Endothelial cell of umbilical vein (primary cell): ENCODE measurements at regions not wholly inside any gene's neighbourhood (a gene's known extent, or its start where the extent isn't known, plus 50 kb on each side); places are given as distances from the start of the nearest gene placed in this dataset.

ENCODE experiments used
- BruUV-seq: library from RNA; stranded (reverse); fragments of 400-500 nt; replicated peaks from 2 replicates; lab custom pipeline; 2021; lab: Mats Ljungman, UMichigan
- CTCF ChIA-PET: fragments of 300-600, 350-600 bp; sonication (Branson Sonifier 250); formaldehyde crosslinking; loops from one replicate; lab custom pipeline; 2021; ENCODE audit warnings: antibody characterized with exemption, inconsistent platforms; lab: Charles Lee
- POLR2A ChIA-PET: fragments of 300-600, 350-600 bp; sonication (Branson Sonifier 250); formaldehyde crosslinking; loops from one replicate; lab custom pipeline; 2021; ENCODE audit warnings: antibody characterized with exemption, inconsistent platforms; lab: Charles Lee
- DNase-seq: peaks from one replicate; pipeline ENCODE4 v3.0.0-alpha.2; 2011; ENCODE audit warnings: low read depth, low spot score
- FAIRE-seq: peaks from 2 replicates; lab custom pipeline; 2011; peaks lifted over from hg19 to GRCh38; lab: Jason Lieb, UNC
- H2AFZ ChIP-seq: 2 replicates; pipeline ENCODE4 v1.6.0; 2012; ENCODE audit warnings: low read depth, low read length, control low read depth, inconsistent platforms
- H3K27ac ChIP-seq: 2 replicates; pipeline ENCODE4 v1.5.1; 2011; ENCODE audit warnings: low read depth, mild to moderate bottlenecking, control low read depth, low read length, moderate library complexity; ENCODE audit not compliant: insufficient read depth
- H3K27me3 ChIP-seq, 2 experiments: 2 replicates each; pipeline versions ENCODE4 v1.6.0 to v1.6.1; 2011; ENCODE audit warnings: low read length in 2 of 2, mixed read lengths in 1 of 2; ENCODE audit not compliant: control insufficient read depth in 2 of 2, insufficient read depth in 2 of 2
- H3K36me3 ChIP-seq, 2 experiments: 2 replicates in 1 of 2; 3 replicates in 1 of 2; pipeline ENCODE4 v1.5.1; 2011; ENCODE audit warnings: low read length in 2 of 2, mild to moderate bottlenecking in 1 of 2, moderate library complexity in 1 of 2; ENCODE audit not compliant: control insufficient read depth in 2 of 2, insufficient read depth in 2 of 2; ENCODE audit errors: extremely low read depth in 1 of 2
- H3K4me1 ChIP-seq: 3 replicates; pipeline ENCODE4 v1.5.1; 2011; ENCODE audit warnings: mild to moderate bottlenecking, low read length; ENCODE audit not compliant: control insufficient read depth, insufficient read depth; ENCODE audit errors: extremely low read depth
- H3K4me2 ChIP-seq: 2 replicates; pipeline ENCODE4 v1.6.1; 2011; ENCODE audit warnings: low read length, control low read depth, mixed read lengths; ENCODE audit not compliant: insufficient read depth
- H3K4me3 ChIP-seq, 3 experiments: fragments of 200-600 bp in 1 of 3; sonication (generic), shearing (Covaris generic) in 1 of 3; replicated peaks in 1 of 3; 2 replicates each; pipeline ENCODE4 v1.5.1; 2011 to 2016; ENCODE audit warnings: control low read depth in 3 of 3, low read length in 3 of 3, mild to moderate bottlenecking in 2 of 3, inconsistent platforms in 1 of 3, low read depth in 1 of 3, moderate library complexity in 1 of 3; ENCODE audit not compliant: insufficient read depth in 1 of 3
- H3K79me2 ChIP-seq: 2 replicates; pipeline ENCODE4 v1.6.0; 2012; ENCODE audit warnings: low read length, inconsistent platforms; ENCODE audit not compliant: control insufficient read depth, insufficient read depth
- H3K9ac ChIP-seq: replicated peaks from 2 replicates; pipeline ENCODE3; 2011; ENCODE audit warnings: low read length, control low read depth; ENCODE audit not compliant: insufficient read depth; ENCODE audit errors: extremely low read depth
- H3K9me1 ChIP-seq: replicated peaks from 3 replicates; pipeline ENCODE4 v1.6.0; 2011; ENCODE audit warnings: mild to moderate bottlenecking, low read length; ENCODE audit not compliant: control insufficient read depth, insufficient read depth; ENCODE audit errors: extremely low read depth
- H3K9me3 ChIP-seq: replicated peaks from 2 replicates; pipeline ENCODE4 v1.5.1; 2012; ENCODE audit warnings: low read length, inconsistent platforms; ENCODE audit not compliant: control insufficient read depth, insufficient read depth
- H4K20me1 ChIP-seq: replicated peaks from 2 replicates; pipeline ENCODE3; 2011; ENCODE audit warnings: mild to moderate bottlenecking, low read length; ENCODE audit not compliant: control insufficient read depth, insufficient read depth; ENCODE audit errors: extremely low read depth
- EZH2 ChIP-seq: IDR thresholded peaks from 2 replicates; pipeline ENCODE4 v1.6.1; 2012; ENCODE audit warnings: borderline replicate concordance, low read depth, mild to moderate bottlenecking, moderate library complexity, low read length, inconsistent platforms; ENCODE audit not compliant: severe bottlenecking
- FOS ChIP-seq: IDR thresholded peaks from 2 replicates; pipeline ENCODE4 v1.6.1; 2011; ENCODE audit warnings: mild to moderate bottlenecking, low read length, moderate library complexity, borderline replicate concordance; ENCODE audit not compliant: insufficient read depth
- GATA2 ChIP-seq: IDR thresholded peaks from 2 replicates; pipeline ENCODE4 v1.7.0; 2011; ENCODE audit warnings: low read depth, mild to moderate bottlenecking, moderate library complexity, mixed read lengths, low read length; ENCODE audit not compliant: insufficient read length, insufficient read depth
- JUN ChIP-seq: IDR thresholded peaks from 2 replicates; pipeline ENCODE4 v1.6.1; 2011; ENCODE audit warnings: borderline replicate concordance, low read depth; ENCODE audit not compliant: insufficient read length, insufficient read depth
- MYC ChIP-seq: IDR thresholded peaks from one replicate; pipeline ENCODE4 v1.6.1; 2011; ENCODE audit warnings: mild to moderate bottlenecking, low read depth, low read length
- POLR2A ChIP-seq: IDR thresholded peaks from 2 replicates; pipeline ENCODE4 v1.6.1; 2012; ENCODE audit warnings: low read depth, mild to moderate bottlenecking, control low read depth, low read length
- POLR2AphosphoS5 ChIP-seq: IDR thresholded peaks from 2 replicates; pipeline ENCODE4 v1.6.1; 2012; ENCODE audit warnings: low read depth, mild to moderate bottlenecking, control low read depth, low read length, moderate library complexity; ENCODE audit not compliant: insufficient read depth
- dilution Hi-C: fragments of 300-500 bp; cut with MboI; formaldehyde crosslinking; loops from one replicate; pipeline ENCODE4 v1.15.0; 2019; ENCODE audit warnings: low sequenced_read_pairs; ENCODE audit not compliant: extremely low pct_ligation_motif_present
- intact Hi-C: fragments of 100-400 bp; cut with micrococcal nuclease; formaldehyde crosslinking; loops from one replicate; pipeline ENCODE4 v1.10.0; 2022
- TF ChIP-seq, protein P1 (sequence below), 2 donors: IDR thresholded peaks; 1 replicate in 1 of 2; 2 replicates in 1 of 2; pipeline ENCODE4 v1.5.1; 2011; ENCODE audit warnings: low read length in 2 of 2, mild to moderate bottlenecking in 2 of 2, moderate library complexity in 2 of 2, control low read depth in 1 of 2, inconsistent platforms in 1 of 2, low read depth in 1 of 2; ENCODE audit not compliant: insufficient read depth in 1 of 2; ENCODE audit errors: extremely low read depth in 1 of 2
- TF ChIP-seq, protein P2 (sequence below): IDR thresholded peaks from 2 replicates; pipeline ENCODE4 v1.6.1; 2011; ENCODE audit not compliant: insufficient read depth, insufficient read length

DNA sequence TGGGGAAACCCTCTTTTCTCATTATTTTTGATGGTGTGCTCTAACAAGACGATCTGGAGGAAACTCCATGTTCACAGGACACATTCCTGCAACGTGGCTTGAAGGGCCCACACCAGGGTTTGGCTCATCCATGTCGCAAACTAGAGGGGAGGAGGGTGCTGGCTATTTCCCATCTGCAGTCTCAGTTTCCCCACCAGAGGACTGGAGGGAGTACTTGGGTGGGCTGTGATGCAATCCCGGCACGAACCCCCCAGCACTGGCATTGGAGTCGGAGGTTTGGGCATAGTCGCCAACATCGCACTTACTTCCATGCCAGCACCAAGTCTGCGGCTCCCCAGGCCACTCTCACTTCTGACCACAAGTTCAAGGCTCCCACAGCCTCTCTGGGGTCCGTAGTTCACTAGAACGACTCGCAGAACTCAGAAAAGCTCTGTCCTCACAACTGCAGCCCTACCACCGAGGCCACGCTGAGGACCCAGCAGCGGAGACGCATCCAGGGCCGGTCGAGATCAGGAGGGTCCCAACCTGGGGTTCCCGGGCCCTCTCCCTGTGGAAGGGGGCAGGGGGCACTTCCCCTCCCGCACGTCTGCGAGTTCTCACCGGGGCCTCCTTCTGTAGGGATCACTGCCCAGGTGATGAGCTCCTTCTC is 165.6 kb upstream of the SOX1 start:
- Histone ChIP-seq H3K4me3 (no peak overlapping the region), H3K9me3 (peaks cover 4% of the 10 kb centered on the region), H3K27ac (no peak overlapping the region), H3K36me3 (no peaks in the 10 kb centered on the region), H4K20me1 (no peaks in the 10 kb centered on the region), H3K9me1 (no peaks in the 10 kb centered on the region), H2AFZ (no peak overlapping the region), H3K79me2 (no peaks in the 10 kb centered on the region), H3K9ac (no peak overlapping the region), H3K4me1 (no peaks in the 10 kb centered on the region), H3K27me3 (no peaks in the 10 kb centered on the region), H3K4me2 (no peak overlapping the region)
- dilution Hi-C loops: no loop called here
- TF ChIP-seq, protein P1, sequence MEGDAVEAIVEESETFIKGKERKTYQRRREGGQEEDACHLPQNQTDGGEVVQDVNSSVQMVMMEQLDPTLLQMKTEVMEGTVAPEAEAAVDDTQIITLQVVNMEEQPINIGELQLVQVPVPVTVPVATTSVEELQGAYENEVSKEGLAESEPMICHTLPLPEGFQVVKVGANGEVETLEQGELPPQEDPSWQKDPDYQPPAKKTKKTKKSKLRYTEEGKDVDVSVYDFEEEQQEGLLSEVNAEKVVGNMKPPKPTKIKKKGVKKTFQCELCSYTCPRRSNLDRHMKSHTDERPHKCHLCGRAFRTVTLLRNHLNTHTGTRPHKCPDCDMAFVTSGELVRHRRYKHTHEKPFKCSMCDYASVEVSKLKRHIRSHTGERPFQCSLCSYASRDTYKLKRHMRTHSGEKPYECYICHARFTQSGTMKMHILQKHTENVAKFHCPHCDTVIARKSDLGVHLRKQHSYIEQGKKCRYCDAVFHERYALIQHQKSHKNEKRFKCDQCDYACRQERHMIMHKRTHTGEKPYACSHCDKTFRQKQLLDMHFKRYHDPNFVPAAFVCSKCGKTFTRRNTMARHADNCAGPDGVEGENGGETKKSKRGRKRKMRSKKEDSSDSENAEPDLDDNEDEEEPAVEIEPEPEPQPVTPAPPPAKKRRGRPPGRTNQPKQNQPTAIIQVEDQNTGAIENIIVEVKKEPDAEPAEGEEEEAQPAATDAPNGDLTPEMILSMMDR (IDR thresholded peaks at IDR 0.05; ENCODE audit: extremely low read depth in 1 of 2, insufficient read depth in 1 of 2, low read depth in 1 of 2, low read length in 2 of 2): no peak
- no peak for TF ChIP-seq GATA2
- no peak for TF ChIP-seq EZH2
- TF ChIP-seq POLR2AphosphoS5: no peak
- TF ChIP-seq JUN: no peak
- TF ChIP-seq, protein P2, sequence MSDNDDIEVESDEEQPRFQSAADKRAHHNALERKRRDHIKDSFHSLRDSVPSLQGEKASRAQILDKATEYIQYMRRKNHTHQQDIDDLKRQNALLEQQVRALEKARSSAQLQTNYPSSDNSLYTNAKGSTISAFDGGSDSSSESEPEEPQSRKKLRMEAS: no peak
- no peak for TF ChIP-seq MYC
- no peak for TF ChIP-seq FOS
- no peak for TF ChIP-seq POLR2A
- intact Hi-C loops: no loop called here
- DNase-seq: no peak
- BruUV-seq: no TSS peak
- CTCF ChIA-PET: no interaction called here
- POLR2A ChIA-PET: no interaction called here
- FAIRE-seq: no peak
